ENCODE measurements at regions not wholly inside any gene's neighbourhood (a gene's known extent, or its start where the extent isn't known, plus 50 kb on each side); places are given as distances from the start of the nearest gene placed in this dataset.

DNA sequence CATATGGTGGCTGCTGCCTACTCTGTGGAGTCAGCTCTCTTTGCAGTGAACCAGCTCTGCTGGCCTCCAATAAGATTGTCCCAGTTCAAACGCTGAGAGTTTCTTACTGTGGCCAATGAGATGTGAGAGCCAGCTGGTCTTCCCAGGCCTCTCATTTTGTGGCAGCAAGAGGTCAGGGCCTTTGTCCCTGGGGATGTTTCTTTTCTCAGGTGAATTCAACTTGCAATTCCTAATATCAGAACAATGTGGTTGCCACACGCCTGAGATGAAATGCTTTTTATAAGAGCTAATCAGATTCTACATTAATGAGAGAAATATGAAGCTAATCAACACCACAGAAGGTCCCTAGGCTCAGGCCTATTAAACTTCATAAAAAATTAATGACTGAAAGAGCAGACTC, 660.1 kb upstream of the CAMK1G start:
- H3K9ac ChIP-seq (ENCODE audit: low read length) = no peak overlapping the region
- no peak overlapping the region for H3K4me3 ChIP-seq (ENCODE audit: insufficient read depth in 1 of 2, low read depth in 1 of 2, low read length in 2 of 2)
- DNase-seq = no peak
- no peaks in the 10 kb centered on the region for H3K36me3 ChIP-seq (ENCODE audit: control insufficient read depth in 1 of 2, insufficient read depth in 2 of 2, low read depth in 1 of 2, low read length in 2 of 2)
- no peak overlapping the region for H3K4me2 ChIP-seq (ENCODE audit: low read length, poor library complexity, severe bottlenecking)
- 94% methylated on average over 1 of the region's 2 CpGs for WGBS
- H2BK15ac ChIP-seq (ENCODE audit: low read depth, poor library complexity, severe bottlenecking) = no peak overlapping the region
- no peak overlapping the region for H2AFZ ChIP-seq (ENCODE audit: low read depth, low read length)
- H2BK12ac ChIP-seq (ENCODE audit: low read length in 2 of 2) = no peak overlapping the region
- no peaks in the 10 kb centered on the region for H3K27me3 ChIP-seq (ENCODE audit: control insufficient read depth in 1 of 2, insufficient read depth in 1 of 2, low read length in 2 of 2)
- H2AK5ac ChIP-seq (ENCODE audit: low read length, severe bottlenecking) = no peak overlapping the region
- no peak overlapping the region for H4K91ac ChIP-seq (ENCODE audit: low read length)
- no peak overlapping the region for H2BK120ac ChIP-seq (ENCODE audit: low read depth, low read length)
- no peak overlapping the region for H2BK5ac ChIP-seq (ENCODE audit: low read depth, low read length, poor library complexity, severe bottlenecking)
- H3K9me3 ChIP-seq (ENCODE audit: control insufficient read depth, low read length) = no peaks in the 10 kb centered on the region
- no peak overlapping the region for H3K27ac ChIP-seq (ENCODE audit: low read length, poor library complexity, severe bottlenecking)
- H3K79me1 ChIP-seq (replicated peaks; ENCODE audit: low read length, poor library complexity, severe bottlenecking) = no peaks in the 10 kb centered on the region
- H3K4me1 ChIP-seq (ENCODE audit: control insufficient read depth, insufficient read depth, low read depth, low read length) = no peaks in the 10 kb centered on the region
- no peak overlapping the region for H3K18ac ChIP-seq (ENCODE audit: low read depth in 1 of 2, low read length in 2 of 2)
- no peak overlapping the region for H3K4ac ChIP-seq (ENCODE audit: low read depth in 1 of 2, low read length in 2 of 2)
- H3K23ac ChIP-seq (ENCODE audit: low read length in 2 of 2) = no peak overlapping the region
- H4K8ac ChIP-seq (ENCODE audit: low read length) = no peak overlapping the region
- no peak overlapping the region for H3K14ac ChIP-seq (ENCODE audit: low read length in 2 of 2)

GRCh38 chr1:208923946-208924720, 659.4 kb upstream of the CAMK1G start:
- Histone ChIP-seq H2BK12ac (ENCODE audit: low read length in 2 of 2) (no peak overlapping the region), H3K18ac (ENCODE audit: low read depth in 1 of 2, low read length in 2 of 2) (no peak overlapping the region), H4K91ac (ENCODE audit: low read length) (no peak overlapping the region), H3K27ac (ENCODE audit: low read length, poor library complexity, severe bottlenecking) (no peak overlapping the region), H3K4me3 (ENCODE audit: insufficient read depth in 1 of 2, low read depth in 1 of 2, low read length in 2 of 2) (no peak overlapping the region), H3K4me2 (ENCODE audit: low read length, poor library complexity, severe bottlenecking) (no peak overlapping the region), H2BK15ac (ENCODE audit: low read depth, poor library complexity, severe bottlenecking) (no peak overlapping the region), H2BK120ac (ENCODE audit: low read depth, low read length) (no peak overlapping the region), H3K4ac (ENCODE audit: low read depth in 1 of 2, low read length in 2 of 2) (no peak overlapping the region), H2BK5ac (ENCODE audit: low read depth, low read length, poor library complexity, severe bottlenecking) (no peak overlapping the region), H3K23ac (ENCODE audit: low read length in 2 of 2) (no peak overlapping the region), H3K79me1 (replicated peaks; ENCODE audit: low read length, poor library complexity, severe bottlenecking) (no peaks in the 10 kb centered on the region), H3K14ac (ENCODE audit: low read length in 2 of 2) (no peak overlapping the region), H3K4me1 (ENCODE audit: control insufficient read depth, insufficient read depth, low read depth, low read length) (no peaks in the 10 kb centered on the region), H3K9me3 (ENCODE audit: control insufficient read depth, low read length) (no peaks in the 10 kb centered on the region), H3K27me3 (ENCODE audit: control insufficient read depth in 1 of 2, insufficient read depth in 1 of 2, low read length in 2 of 2) (no peaks in the 10 kb centered on the region), H2AK5ac (ENCODE audit: low read length, severe bottlenecking) (no peak overlapping the region), H3K9ac (ENCODE audit: low read length) (no peak overlapping the region), H3K36me3 (ENCODE audit: control insufficient read depth in 1 of 2, insufficient read depth in 2 of 2, low read depth in 1 of 2, low read length in 2 of 2) (no peaks in the 10 kb centered on the region), H2AFZ (ENCODE audit: low read depth, low read length) (no peak overlapping the region), H4K8ac (ENCODE audit: low read length) (no peak overlapping the region)
- DNase-seq = no peak
- 79% methylated on average over 5 of the region's 6 CpGs for WGBS

DNA sequence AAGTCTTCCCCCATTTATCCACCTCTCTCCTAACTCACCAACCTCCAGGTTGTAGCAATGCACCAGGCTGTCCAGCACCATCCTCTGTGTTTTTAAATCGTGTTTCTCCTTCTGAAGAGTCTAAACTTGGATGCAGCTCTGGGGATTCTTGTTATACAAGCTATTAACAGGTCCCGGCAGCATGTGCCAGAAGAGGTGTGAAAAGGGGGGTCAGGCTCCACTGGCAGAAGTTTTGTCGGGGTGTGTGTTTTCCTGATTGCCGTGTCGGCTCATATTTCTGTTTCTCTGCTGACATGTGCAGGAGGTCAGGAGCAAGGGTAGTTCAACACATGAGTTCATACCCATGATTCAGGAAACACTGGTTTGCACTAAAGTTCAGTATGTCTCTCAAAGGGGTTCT, 658.6 kb upstream of the CAMK1G start:
- no peak overlapping the region for H3K27ac ChIP-seq (ENCODE audit: low read length, poor library complexity, severe bottlenecking)
- no peaks in the 10 kb centered on the region for H3K4me1 ChIP-seq (ENCODE audit: control insufficient read depth, insufficient read depth, low read depth, low read length)
- no peak overlapping the region for H2BK15ac ChIP-seq (ENCODE audit: low read depth, poor library complexity, severe bottlenecking)
- no peak overlapping the region for H2BK12ac ChIP-seq (ENCODE audit: low read length in 2 of 2)
- WGBS = 90% methylated on average over 5 of the region's 5 CpGs
- no peak overlapping the region for H2AK5ac ChIP-seq (ENCODE audit: low read length, severe bottlenecking)
- no peaks in the 10 kb centered on the region for H3K79me1 ChIP-seq (replicated peaks; ENCODE audit: low read length, poor library complexity, severe bottlenecking)
- no peaks in the 10 kb centered on the region for H3K27me3 ChIP-seq (ENCODE audit: control insufficient read depth in 1 of 2, insufficient read depth in 1 of 2, low read length in 2 of 2)
- no peak overlapping the region for H2BK120ac ChIP-seq (ENCODE audit: low read depth, low read length)
- DNase-seq = no peak
- no peak overlapping the region for H3K23ac ChIP-seq (ENCODE audit: low read length in 2 of 2)
- H3K9ac ChIP-seq (ENCODE audit: low read length) = no peak overlapping the region
- H3K4me2 ChIP-seq (ENCODE audit: low read length, poor library complexity, severe bottlenecking) = no peak overlapping the region
- H4K91ac ChIP-seq (ENCODE audit: low read length) = no peak overlapping the region
- H3K4me3 ChIP-seq (ENCODE audit: insufficient read depth in 1 of 2, low read depth in 1 of 2, low read length in 2 of 2) = no peak overlapping the region
- no peaks in the 10 kb centered on the region for H3K36me3 ChIP-seq (ENCODE audit: control insufficient read depth in 1 of 2, insufficient read depth in 2 of 2, low read depth in 1 of 2, low read length in 2 of 2)
- H2AFZ ChIP-seq (ENCODE audit: low read depth, low read length) = no peak overlapping the region
- H4K8ac ChIP-seq (ENCODE audit: low read length) = no peak overlapping the region
- H3K4ac ChIP-seq (ENCODE audit: low read depth in 1 of 2, low read length in 2 of 2) = no peak overlapping the region
- no peaks in the 10 kb centered on the region for H3K9me3 ChIP-seq (ENCODE audit: control insufficient read depth, low read length)
- H3K14ac ChIP-seq (ENCODE audit: low read length in 2 of 2) = no peak overlapping the region
- H2BK5ac ChIP-seq (ENCODE audit: low read depth, low read length, poor library complexity, severe bottlenecking) = no peak overlapping the region
- H3K18ac ChIP-seq (ENCODE audit: low read depth in 1 of 2, low read length in 2 of 2) = no peak overlapping the region

- peaks cover 2% of the 10 kb centered on the region for H3K4me1 ChIP-seq (ENCODE audit: control insufficient read depth, insufficient read depth, low read depth, low read length)
- no peak overlapping the region for H2BK12ac ChIP-seq (ENCODE audit: low read length in 2 of 2)
- no peak overlapping the region for H2BK120ac ChIP-seq (ENCODE audit: low read depth, low read length)
- no peak overlapping the region for H3K18ac ChIP-seq (ENCODE audit: low read depth in 1 of 2, low read length in 2 of 2)
- no peak overlapping the region for H3K4me3 ChIP-seq (ENCODE audit: insufficient read depth in 1 of 2, low read depth in 1 of 2, low read length in 2 of 2)
- H2AK5ac ChIP-seq (ENCODE audit: low read length, severe bottlenecking) = no peak overlapping the region
- H2BK5ac ChIP-seq (ENCODE audit: low read depth, low read length, poor library complexity, severe bottlenecking) = no peak overlapping the region
- no peak overlapping the region for H4K91ac ChIP-seq (ENCODE audit: low read length)
- WGBS = 88% methylated on average over 4 of the region's 5 CpGs
- no peaks in the 10 kb centered on the region for H3K27me3 ChIP-seq (ENCODE audit: control insufficient read depth in 1 of 2, insufficient read depth in 1 of 2, low read length in 2 of 2)
- no peak overlapping the region for H3K9ac ChIP-seq (ENCODE audit: low read length)
- H4K8ac ChIP-seq (ENCODE audit: low read length) = no peak overlapping the region
- DNase-seq = no peak
- H2AFZ ChIP-seq (ENCODE audit: low read depth, low read length) = no peak overlapping the region
- H3K14ac ChIP-seq (ENCODE audit: low read length in 2 of 2) = no peak overlapping the region
- H3K27ac ChIP-seq (ENCODE audit: low read length, poor library complexity, severe bottlenecking) = no peak overlapping the region
- H3K9me3 ChIP-seq (ENCODE audit: control insufficient read depth, low read length) = no peaks in the 10 kb centered on the region
- H3K36me3 ChIP-seq (ENCODE audit: control insufficient read depth in 1 of 2, insufficient read depth in 2 of 2, low read depth in 1 of 2, low read length in 2 of 2) = no peaks in the 10 kb centered on the region
- H3K23ac ChIP-seq (ENCODE audit: low read length in 2 of 2) = no peak overlapping the region
- no peaks in the 10 kb centered on the region for H3K79me1 ChIP-seq (replicated peaks; ENCODE audit: low read length, poor library complexity, severe bottlenecking)
- no peak overlapping the region for H3K4ac ChIP-seq (ENCODE audit: low read depth in 1 of 2, low read length in 2 of 2)
- H3K4me2 ChIP-seq (ENCODE audit: low read length, poor library complexity, severe bottlenecking) = no peak overlapping the region
- no peak overlapping the region for H2BK15ac ChIP-seq (ENCODE audit: low read depth, poor library complexity, severe bottlenecking)
Measured at GRCh38 chr1:208928349-208929010, 655.0 kb upstream of the CAMK1G start.

Data from mesenchymal stem cell (in vitro differentiated cells and primary cell).